DOHH2 (cell line): ENCODE measurements at regions not wholly inside any gene's neighbourhood (a gene's known extent, or its start where the extent isn't known, plus 50 kb on each side); places are given as distances from the start of the nearest gene placed in this dataset.

Source experiments
- H3F3A ChIP-seq: fragments of 200-600 bp; sonication (generic), shearing (Covaris generic); 2 replicates; pipeline ENCODE4 v1.6.0; 2016; ENCODE audit warnings: antibody characterized with exemption, mild to moderate bottlenecking; ENCODE audit not compliant: control insufficient read depth, insufficient read depth
- H3K27ac ChIP-seq: fragments of 200-600 bp; sonication (generic); 2 replicates; pipeline ENCODE4 v1.5.1; 2014; ENCODE audit warnings: low read depth, mild to moderate bottlenecking, low read length, moderate library complexity
- H3K27me3 ChIP-seq: fragments of 200-600 bp; sonication (generic); 2 replicates; pipeline ENCODE4 v1.6.1; 2014; ENCODE audit warnings: mild to moderate bottlenecking, low read length, mixed read lengths; ENCODE audit not compliant: control insufficient read depth
- H3K36me3 ChIP-seq: fragments of 200-600 bp; sonication (generic); 2 replicates; pipeline ENCODE4 v1.6.1; 2014; ENCODE audit warnings: mild to moderate bottlenecking, low read length, moderate library complexity, mixed read lengths; ENCODE audit not compliant: control insufficient read depth
- H3K4me1 ChIP-seq: fragments of 200-600 bp; sonication (generic); 2 replicates; pipeline ENCODE4 v1.6.1; 2014; ENCODE audit warnings: mild to moderate bottlenecking, low read length, mixed read lengths; ENCODE audit not compliant: control insufficient read depth
- H3K4me2 ChIP-seq: fragments of 200-600 bp; sonication (generic); 2 replicates; pipeline ENCODE4 v1.6.0; 2014; ENCODE audit warnings: mild to moderate bottlenecking, low read length, moderate library complexity
- H3K4me3 ChIP-seq: fragments of 200-600 bp; sonication (generic); 2 replicates; pipeline ENCODE4 v1.5.1; 2014; ENCODE audit warnings: mild to moderate bottlenecking, low read length, mixed read lengths
- H3K79me2 ChIP-seq: fragments of 200-600 bp; sonication (generic); 2 replicates; pipeline ENCODE4 v1.6.1; 2014; ENCODE audit warnings: mild to moderate bottlenecking, low read length, mixed read lengths; ENCODE audit not compliant: control insufficient read depth
- H3K9me2 ChIP-seq: fragments of 200-600 bp; sonication (generic); replicated peaks from 2 replicates; pipeline ENCODE4 v1.6.1; 2014; ENCODE audit warnings: mild to moderate bottlenecking, low read length, mixed read lengths; ENCODE audit not compliant: control insufficient read depth
- H3K9me3 ChIP-seq: fragments of 200-600 bp; sonication (generic); 2 replicates; pipeline ENCODE4 v1.6.1; 2014; ENCODE audit warnings: antibody characterized with exemption, low read length, mixed read lengths; ENCODE audit not compliant: control insufficient read depth, insufficient read depth
- H4K20me1 ChIP-seq: fragments of 200-600 bp; sonication (generic); 2 replicates; pipeline ENCODE4 v1.6.0; 2014; ENCODE audit warnings: low read depth, mild to moderate bottlenecking, antibody characterized with exemption, low read length, moderate library complexity; ENCODE audit not compliant: control insufficient read depth, insufficient read depth
- CTCF ChIP-seq: fragments of 200-600 bp; sonication (generic); IDR thresholded peaks from one replicate; pipeline ENCODE4 v1.5.1; 2014; ENCODE audit warnings: antibody characterized with exemption, mild to moderate bottlenecking, low read depth, low read length; ENCODE audit not compliant: poor library complexity, severe bottlenecking
- EZH2phosphoT487 ChIP-seq: fragments of 200-600 bp; sonication (generic); IDR thresholded peaks from 2 replicates; pipeline ENCODE4 v1.6.1; 2017; ENCODE audit warnings: borderline replicate concordance, mild to moderate bottlenecking, antibody characterized with exemption, low read length, moderate library complexity, mixed read lengths

- peaks cover 17% of the 10 kb centered on the region for H3K27me3 ChIP-seq
- TF ChIP-seq CTCF (no peak), EZH2phosphoT487 (no peak)
- H3K4me2 ChIP-seq, result no peak overlapping the region
- H3K27ac ChIP-seq, result no peak overlapping the region
- H4K20me1 ChIP-seq, result no peaks in the 10 kb centered on the region
- H3K36me3 ChIP-seq, result no peaks in the 10 kb centered on the region
- no peak overlapping the region for H3K4me3 ChIP-seq
- H3K9me2 ChIP-seq, result no peaks in the 10 kb centered on the region
- no peaks in the 10 kb centered on the region for H3K79me2 ChIP-seq
- H3F3A ChIP-seq, result no peaks in the 10 kb centered on the region
- H3K4me1 ChIP-seq, result peaks cover 24% of the 10 kb centered on the region
- no peaks in the 10 kb centered on the region for H3K9me3 ChIP-seq
Observed at GRCh38 chr18:59059140-59059539, 80.5 kb upstream of the SEC11C start.

- Histone ChIP-seq H3K4me3 (no peak overlapping the region), H3F3A (no peaks in the 10 kb centered on the region), H3K36me3 (no peaks in the 10 kb centered on the region), H4K20me1 (no peaks in the 10 kb centered on the region), H3K9me3 (no peaks in the 10 kb centered on the region), H3K27me3 (peaks cover 17% of the 10 kb centered on the region), H3K9me2 (no peaks in the 10 kb centered on the region), H3K4me1 (peaks cover 23% of the 10 kb centered on the region), H3K79me2 (no peaks in the 10 kb centered on the region), H3K4me2 (no peak overlapping the region), H3K27ac (no peak overlapping the region)
- no peak for TF ChIP-seq EZH2phosphoT487
Observed at GRCh38 chr18:59060551-59060950, 79.1 kb upstream of the SEC11C start.

- no peaks in the 10 kb centered on the region for H4K20me1 ChIP-seq
- no peaks in the 10 kb centered on the region for H3F3A ChIP-seq
- no peaks in the 10 kb centered on the region for H3K9me3 ChIP-seq
- TF ChIP-seq CTCF (no peak), EZH2phosphoT487 (no peak)
- peaks cover 8% of the 10 kb centered on the region for H3K4me1 ChIP-seq
- H3K27me3 ChIP-seq, result peaks cover 17% of the 10 kb centered on the region
- no peak overlapping the region for H3K4me3 ChIP-seq
- H3K4me2 ChIP-seq, result no peak overlapping the region
- no peaks in the 10 kb centered on the region for H3K36me3 ChIP-seq
- no peaks in the 10 kb centered on the region for H3K79me2 ChIP-seq
- H3K27ac ChIP-seq, result no peak overlapping the region
- H3K9me2 ChIP-seq, result no peaks in the 10 kb centered on the region
Observed at GRCh38 chr18:59061914-59062642, 77.6 kb upstream of the SEC11C start.

GRCh38 chr18:59062643-59063006, 77.1 kb upstream of the SEC11C start:
- no peak overlapping the region for H3K27ac ChIP-seq
- no peaks in the 10 kb centered on the region for H4K20me1 ChIP-seq
- H3F3A ChIP-seq, result no peaks in the 10 kb centered on the region
- TF ChIP-seq EZH2phosphoT487 (no peak), CTCF (no peak)
- peaks cover 5% of the 10 kb centered on the region for H3K4me1 ChIP-seq
- peaks cover 17% of the 10 kb centered on the region for H3K27me3 ChIP-seq
- H3K4me2 ChIP-seq, result no peak overlapping the region
- no peaks in the 10 kb centered on the region for H3K9me3 ChIP-seq
- H3K4me3 ChIP-seq, result no peak overlapping the region
- no peaks in the 10 kb centered on the region for H3K79me2 ChIP-seq
- no peaks in the 10 kb centered on the region for H3K36me3 ChIP-seq
- H3K9me2 ChIP-seq, result no peaks in the 10 kb centered on the region
